Neutrophil (primary cell): ENCODE measurements at regions not wholly inside any gene's neighbourhood (a gene's known extent, or its start where the extent isn't known, plus 50 kb on each side); places are given as distances from the start of the nearest gene placed in this dataset.

Experiments used
- H3K27ac ChIP-seq: fragments of 200-600 bp; sonication (generic); 2 replicates; pipeline ENCODE4 v1.5.1; 2016; ENCODE audit warnings: mild to moderate bottlenecking, moderate library complexity
- H3K27me3 ChIP-seq: fragments of 200-600 bp; sonication (generic); 2 replicates; pipeline ENCODE4 v1.6.0; 2016; ENCODE audit warnings: mild to moderate bottlenecking
- H3K36me3 ChIP-seq: fragments of 200-600 bp; sonication (generic); 2 replicates; pipeline ENCODE4 v1.5.1; 2017
- H3K4me1 ChIP-seq, 2 experiments: fragments of 200-600 bp in 1 of 2; sonication (generic) in 1 of 2; 1 replicate in 1 of 2; 2 replicates in 1 of 2; pipeline versions ENCODE4 v1.5.1 to v1.6.1; 2013 to 2016; ENCODE audit warnings: low read depth in 1 of 2, low read length in 1 of 2, mild to moderate bottlenecking in 1 of 2, moderate library complexity in 1 of 2; ENCODE audit not compliant: control insufficient read depth in 1 of 2, insufficient read depth in 1 of 2
- H3K4me3 ChIP-seq, 2 experiments: fragments of 200-600 bp in 1 of 2; sonication (generic) in 1 of 2; 1 replicate in 1 of 2; 2 replicates in 1 of 2; pipeline ENCODE4 v1.5.1; 2013 to 2016; ENCODE audit warnings: low read depth in 1 of 2, low read length in 1 of 2, mild to moderate bottlenecking in 1 of 2, moderate library complexity in 1 of 2
- H3K9me3 ChIP-seq: fragments of 200-600 bp; sonication (generic); 2 replicates; pipeline ENCODE4 v1.5.1; 2016
- CTCF ChIP-seq: fragments of 200-600 bp; sonication (generic); IDR thresholded peaks from 2 replicates; pipeline ENCODE4 v1.5.1; 2016; ENCODE audit warnings: antibody characterized with exemption

GRCh38 chr2:236944561-236944960, 141.1 kb upstream of the COPS8 start:
- TF ChIP-seq CTCF = no peak
- Histone ChIP-seq H3K27ac (no peak overlapping the region), H3K36me3 (no peaks in the 10 kb centered on the region), H3K4me1 (peaks cover 24 to 25% of the 10 kb centered on the region in 2 experiments), H3K27me3 (no peaks in the 10 kb centered on the region), H3K9me3 (no peaks in the 10 kb centered on the region), H3K4me3 (no peak overlapping the region)

- Histone ChIP-seq H3K4me3 (no peak overlapping the region), H3K27ac (no peak overlapping the region), H3K9me3 (no peaks in the 10 kb centered on the region), H3K27me3 (no peaks in the 10 kb centered on the region), H3K36me3 (no peaks in the 10 kb centered on the region), H3K4me1 (peaks cover 24 to 28% of the 10 kb centered on the region in 2 experiments)
- no peak for TF ChIP-seq CTCF
These were observed 140.2 kb upstream of the COPS8 start for GRCh38 chr2:236945431-236946016.

GRCh38 chr2:236946871-236947270, 138.8 kb upstream of the COPS8 start:
- Histone ChIP-seq H3K4me3 (no peak overlapping the region), H3K36me3 (no peaks in the 10 kb centered on the region), H3K4me1 (peaks cover 11 to 14% of the 10 kb centered on the region in 2 experiments), H3K27ac (no peak overlapping the region), H3K27me3 (no peaks in the 10 kb centered on the region), H3K9me3 (no peaks in the 10 kb centered on the region)
- TF ChIP-seq CTCF = no peak

- Histone ChIP-seq H3K36me3 (no peaks in the 10 kb centered on the region), H3K27me3 (no peaks in the 10 kb centered on the region), H3K4me3 (no peak overlapping the region), H3K9me3 (no peaks in the 10 kb centered on the region), H3K27ac (no peak overlapping the region), H3K4me1 (peaks cover 7 to 10% of the 10 kb centered on the region in 2 experiments)
- TF ChIP-seq CTCF = no peak
These were observed 138.4 kb upstream of the COPS8 start for GRCh38 chr2:236947294-236947693.

- H3K36me3 ChIP-seq = no peaks in the 10 kb centered on the region
- no peaks in the 10 kb centered on the region for H3K27me3 ChIP-seq
- no peak overlapping the region for H3K4me3 ChIP-seq
- no peak for TF ChIP-seq CTCF
- H3K27ac ChIP-seq = no peak overlapping the region
- H3K4me1 ChIP-seq = peaks cover 7 to 10% of the 10 kb centered on the region in 2 experiments
- H3K9me3 ChIP-seq = no peaks in the 10 kb centered on the region
These were observed 137.8 kb upstream of the COPS8 start for GRCh38 chr2:236947896-236948295.
